Right hindlimb (tissue), 1 donor: ENCODE measurements at regions not wholly inside any gene's neighbourhood (a gene's known extent, or its start where the extent isn't known, plus 50 kb on each side); places are given as distances from the start of the nearest gene placed in this dataset.
"Not testable (repeated sequence)": the region's sequence is repeated elsewhere in the genome, so short reads cannot be mapped to it uniquely, and the experiment has no call there.

Source experiments
- DNase-seq: peaks from one replicate; pipeline ENCODE4 v3.0.0-alpha.2; 2018

- DNase-seq: no peak
These were observed 164.8 kb downstream of the ASMT start for GRCh38 chrX:1779626-1780025.

DNA sequence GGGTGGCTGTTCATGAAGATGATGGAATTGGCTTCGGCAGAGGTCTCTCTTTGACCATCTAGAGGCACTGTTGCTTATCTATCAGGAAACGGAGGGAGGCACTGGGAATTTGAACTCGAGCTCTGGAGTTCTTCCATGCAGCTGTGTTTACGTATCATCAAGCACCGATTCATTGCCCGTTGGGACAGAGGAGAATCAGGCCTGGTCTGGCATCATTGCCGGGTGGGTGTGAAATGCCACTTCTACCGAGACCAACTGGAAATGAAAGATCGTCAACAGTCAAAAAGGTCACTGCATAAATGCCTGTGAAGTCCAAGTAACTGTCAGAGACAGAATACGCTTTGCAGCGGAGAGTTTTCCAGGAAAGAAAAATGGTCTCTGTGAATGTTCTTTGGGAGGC is 166.9 kb downstream of the ASMT start:
- DNase-seq: no peak

GRCh38 chrX:1784773-1785172 is 169.9 kb downstream of the ASMT start:
- no peak for DNase-seq

DNA sequence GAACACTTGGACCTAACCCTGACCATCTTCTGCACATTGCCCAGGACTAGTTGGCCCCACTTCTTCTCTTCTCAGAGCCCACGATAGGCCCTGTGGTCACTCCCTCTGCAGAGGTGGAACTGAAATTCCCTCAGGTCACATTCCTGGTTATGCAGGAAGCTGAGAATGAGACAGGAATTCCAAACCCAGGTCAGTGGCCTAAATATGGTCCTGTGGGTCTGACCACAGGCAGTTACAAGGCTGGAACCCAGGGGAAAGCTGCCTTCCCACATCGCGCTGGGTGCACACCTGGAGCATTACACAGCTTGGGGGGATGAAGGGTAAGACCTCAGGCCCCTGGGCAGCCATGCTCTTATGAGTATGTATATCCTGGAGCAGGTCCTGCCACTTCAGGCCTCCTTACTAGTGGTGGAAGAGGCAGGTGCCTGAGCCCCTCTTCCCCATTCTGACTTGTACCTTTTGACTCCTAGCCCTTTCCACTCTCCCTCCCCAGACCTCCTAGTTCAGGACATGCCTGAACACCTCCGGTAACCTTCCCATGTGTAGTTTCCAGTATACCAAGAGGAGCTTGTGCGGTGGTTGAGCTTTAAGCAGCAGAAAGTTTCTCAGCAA is 173.5 kb downstream of the ASMT start:
- no peak for DNase-seq

DNA sequence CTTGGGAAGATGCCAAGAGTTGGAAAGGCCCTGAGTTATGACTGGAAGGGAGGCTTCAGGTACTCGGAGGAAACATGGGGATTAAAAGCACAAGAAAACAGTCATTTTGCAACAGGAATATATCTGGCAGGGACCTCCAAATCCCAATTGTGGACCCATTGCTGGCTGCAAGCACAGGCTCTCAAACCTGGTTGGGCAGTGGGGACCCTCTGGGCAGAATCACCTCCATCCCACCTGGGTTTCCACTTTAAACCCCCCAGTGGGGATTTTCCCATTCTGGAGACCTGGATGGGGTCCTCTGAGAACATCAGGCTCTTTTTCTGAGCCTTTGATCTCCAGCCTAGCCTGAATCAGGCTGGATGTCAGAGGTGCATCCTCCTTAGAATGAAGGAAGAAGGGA is 177.8 kb downstream of the ASMT start:
- DNase-seq: no peak

DNA sequence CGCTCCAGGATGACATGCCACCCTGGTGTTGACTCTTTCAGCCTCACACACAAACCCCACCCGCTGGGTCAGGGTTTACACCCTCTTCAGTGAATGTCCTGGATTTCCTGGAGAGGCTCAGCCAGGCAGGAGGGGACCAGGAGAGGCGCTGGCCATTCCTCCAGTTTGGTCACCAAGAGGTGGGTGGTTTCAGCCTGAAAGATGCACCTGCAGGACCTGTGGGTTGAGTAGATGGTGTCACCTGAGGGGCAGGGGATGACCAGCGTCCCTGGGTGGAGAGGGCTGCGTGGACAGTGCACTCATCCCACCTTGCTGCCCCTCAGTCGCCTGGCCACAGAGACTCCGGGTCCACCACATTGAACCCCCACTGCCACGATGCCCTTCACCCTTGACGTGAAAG is 179.7 kb downstream of the ASMT start:
- DNase-seq: no peak

DNA sequence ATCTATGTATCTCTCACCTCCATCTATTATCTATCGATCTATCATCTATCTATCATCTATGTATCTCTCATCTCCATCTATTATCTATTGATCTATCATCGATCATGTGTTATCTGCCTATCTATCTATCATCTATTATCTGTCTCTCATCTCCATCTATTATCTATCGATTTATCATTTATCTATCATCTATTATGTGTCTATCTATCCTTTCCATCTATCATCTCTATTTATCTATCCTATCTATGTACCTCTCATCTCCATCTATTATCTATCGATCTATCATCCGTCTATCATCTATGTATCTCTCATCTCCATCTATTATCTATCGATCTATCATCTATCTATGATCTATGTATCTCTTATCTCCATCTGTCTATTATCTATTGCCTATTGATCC is 188.1 kb downstream of the ASMT start:
- no peak for DNase-seq

DNA sequence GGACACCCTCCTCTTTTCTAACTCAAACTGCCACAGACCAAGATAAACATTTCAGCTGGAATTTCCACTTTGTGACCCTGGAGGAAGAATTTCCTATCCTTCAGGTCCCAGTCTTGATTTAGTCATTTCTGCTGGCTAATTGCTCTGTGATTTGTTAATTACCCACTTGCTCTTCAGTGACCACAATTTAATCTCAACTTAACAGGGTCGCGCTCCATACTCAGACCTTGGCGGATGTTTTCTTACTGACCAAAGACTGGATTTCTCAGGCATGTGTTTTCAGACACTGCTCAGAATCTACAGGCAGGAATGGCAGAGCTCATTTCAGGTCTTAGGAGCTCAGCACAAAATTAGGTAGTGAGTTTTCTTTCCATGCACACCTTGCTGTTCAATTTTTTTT is 188.9 kb downstream of the ASMT start:
- no peak for DNase-seq

DNA sequence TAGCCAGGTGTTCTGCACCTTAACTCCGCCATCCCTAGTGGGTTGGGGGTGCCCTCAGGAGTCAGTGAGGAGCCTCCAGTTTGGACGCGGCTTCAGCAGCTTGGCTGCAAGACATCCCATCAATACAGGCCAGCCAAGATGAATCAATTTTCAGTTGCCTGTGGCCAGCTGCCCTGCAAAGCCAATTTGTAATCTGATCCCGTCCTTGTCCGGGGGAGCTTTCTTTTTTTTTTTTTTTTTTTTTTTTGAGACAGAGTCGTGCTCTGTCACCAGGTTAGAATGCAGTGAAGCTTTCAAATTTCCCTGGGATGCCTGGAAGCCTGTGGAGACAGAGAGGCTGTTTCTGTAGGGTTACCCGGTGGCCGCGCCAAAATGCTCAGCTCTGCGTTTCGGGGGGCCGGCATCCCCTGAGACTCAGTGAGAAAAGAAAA is 192.5 kb downstream of the ASMT start:
- no peak for DNase-seq

- DNase-seq: no peak
These were observed 194.7 kb downstream of the ASMT start for GRCh38 chrX:1809581-1809980.

DNA sequence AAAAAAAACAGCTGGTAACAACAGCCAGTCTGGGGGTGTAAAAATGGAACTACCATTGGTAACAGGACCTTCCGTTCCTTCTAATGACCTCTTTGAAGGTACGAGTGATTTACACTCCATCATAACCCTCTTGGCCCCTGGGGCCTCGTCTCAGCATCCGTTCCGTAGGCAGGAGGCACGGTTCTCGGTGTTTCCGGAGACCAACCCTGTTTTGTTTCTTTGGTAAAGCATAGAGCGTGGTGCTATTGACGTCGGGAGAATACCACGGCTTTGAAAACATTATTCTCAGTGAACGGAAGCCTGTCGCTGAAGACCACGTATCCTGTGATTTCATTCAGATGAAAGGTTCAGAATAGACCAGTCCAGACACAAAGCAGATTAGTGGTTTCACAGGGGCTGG is 198.9 kb downstream of the ASMT start:
- no peak for DNase-seq

DNA sequence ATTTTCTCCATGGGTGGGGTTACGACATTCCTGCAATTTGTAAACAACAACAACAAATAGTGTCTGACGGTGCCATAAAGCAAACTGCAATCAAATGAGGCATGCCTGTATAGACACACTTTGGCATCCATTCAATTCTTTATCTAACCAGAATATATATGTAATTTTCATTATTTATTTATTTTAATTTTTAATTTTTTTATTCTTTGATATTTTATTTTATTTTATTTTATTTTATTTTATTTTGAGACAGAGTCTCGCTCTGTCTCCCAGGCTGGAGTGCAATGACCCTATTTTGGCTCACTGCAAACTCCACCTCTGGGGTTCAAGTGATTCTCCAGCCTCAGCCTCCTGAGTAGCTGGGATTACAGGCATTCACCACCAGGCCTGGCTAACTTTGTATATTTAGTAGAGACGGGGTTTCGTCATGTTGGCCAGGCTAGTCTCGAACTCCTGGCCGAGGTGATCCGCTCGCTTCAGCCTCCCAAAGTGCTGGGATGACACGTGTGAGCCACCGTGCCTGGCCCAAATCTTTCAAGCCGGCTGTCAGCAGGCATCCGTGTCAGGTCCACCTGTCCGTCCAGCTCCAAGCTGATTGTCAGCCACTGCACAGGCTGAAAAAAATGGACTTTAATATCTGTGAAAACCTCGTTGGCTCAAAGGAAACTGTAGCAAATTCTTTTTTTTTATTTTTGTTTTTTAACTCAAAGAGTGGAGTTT is 200.8 kb downstream of the ASMT start:
- no peak for DNase-seq

DNA sequence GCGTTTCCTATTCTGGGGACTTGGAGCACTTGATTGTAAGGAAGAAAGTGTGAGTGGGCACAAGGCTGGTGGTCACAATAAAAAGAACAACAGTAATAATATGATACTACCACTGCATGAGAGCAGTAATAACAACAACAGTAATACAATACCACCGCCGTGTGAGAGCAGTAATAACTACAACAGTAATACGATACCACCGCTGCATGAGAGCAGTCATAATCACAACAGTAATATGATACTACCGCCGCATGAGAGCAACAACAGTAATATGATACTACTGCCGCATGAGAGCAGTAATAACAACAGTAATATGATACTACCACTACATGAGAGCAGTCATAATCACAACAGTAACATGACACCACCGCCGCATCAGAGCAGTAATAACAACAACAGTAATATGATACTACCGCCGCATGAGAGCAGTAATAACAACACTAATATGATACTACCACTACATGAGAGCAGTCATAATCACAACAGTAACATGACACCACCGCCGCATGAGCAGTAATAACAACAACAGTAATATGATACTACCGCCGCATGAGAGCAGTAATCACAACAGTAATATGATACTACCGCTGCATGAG is 201.6 kb downstream of the ASMT start:
- not testable (repeated sequence) for DNase-seq

DNA sequence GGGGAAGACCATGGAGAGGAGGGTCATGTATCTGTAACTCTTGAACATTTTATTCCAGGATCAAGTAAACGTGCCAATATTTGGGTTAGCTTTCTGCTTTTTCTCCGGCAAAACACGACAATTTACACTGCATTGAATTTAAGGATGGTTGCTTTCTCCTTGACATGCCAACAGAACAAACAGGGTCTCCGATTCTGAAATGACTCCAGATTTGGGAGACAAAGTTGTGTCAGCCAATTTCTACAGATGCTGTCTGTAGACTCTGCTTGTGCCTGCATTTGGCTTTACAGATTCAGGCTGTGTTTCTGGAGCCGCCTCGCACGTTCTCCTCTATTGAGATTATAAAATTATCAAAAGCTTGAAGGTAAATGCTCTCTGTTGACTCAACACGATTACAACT is 207.0 kb downstream of the ASMT start:
- no peak for DNase-seq

GRCh38 chrX:1824855-1825254 is 210.0 kb downstream of the ASMT start:
- no peak for DNase-seq

- no peak for DNase-seq
These were observed 218.9 kb downstream of the ASMT start for GRCh38 chrX:1833656-1834360.

- no peak for DNase-seq
These were observed 220.2 kb downstream of the ASMT start for GRCh38 chrX:1835056-1835455.

DNA sequence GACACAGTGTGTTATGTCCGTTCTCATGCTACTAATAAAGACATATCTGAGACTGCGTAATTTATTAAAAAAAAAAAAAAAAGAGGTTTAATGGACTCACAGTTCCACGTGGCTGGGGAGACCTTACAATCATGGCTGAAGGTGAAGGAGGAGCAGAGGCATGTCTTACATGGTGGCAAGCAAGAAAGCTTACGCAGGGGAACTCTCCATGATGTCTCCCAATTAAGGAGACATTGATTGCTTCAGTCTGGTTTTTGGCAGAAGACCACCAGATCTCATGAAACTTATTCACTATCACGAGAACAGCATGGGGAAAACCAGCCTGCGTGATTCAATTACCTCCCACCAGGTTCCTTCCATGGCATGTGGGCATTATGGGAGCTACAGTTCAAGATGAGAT is 221.8 kb downstream of the ASMT start:
- DNase-seq: no peak

- no peak for DNase-seq
These were observed 226.9 kb downstream of the ASMT start for GRCh38 chrX:1841746-1842145.

- DNase-seq: not testable (repeated sequence)
These were observed 232.1 kb downstream of the ASMT start for GRCh38 chrX:1847000-1847399.

GRCh38 chrX:1847790-1848189 is 232.9 kb downstream of the ASMT start:
- not testable (repeated sequence) for DNase-seq

DNA sequence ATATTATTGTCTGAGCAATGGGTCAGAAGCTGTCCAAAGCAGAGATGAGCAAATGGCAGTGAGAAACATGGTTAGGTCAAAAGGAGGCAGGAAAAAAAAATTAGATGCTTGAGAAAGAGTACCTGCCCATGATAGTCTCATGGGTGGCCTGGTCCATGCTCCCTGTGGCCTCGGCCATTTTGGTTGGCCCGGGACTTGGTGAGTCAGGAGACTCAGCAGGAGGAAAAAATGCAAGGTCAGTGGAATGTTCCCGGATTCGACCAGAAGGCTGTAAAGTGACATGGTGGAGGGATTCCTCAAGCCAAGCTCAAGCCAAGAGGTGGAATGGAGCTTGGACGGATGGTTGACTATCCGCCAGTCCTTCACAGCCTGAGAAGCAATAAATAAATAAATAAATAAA is 236.7 kb downstream of the ASMT start:
- DNase-seq: no peak

DNA sequence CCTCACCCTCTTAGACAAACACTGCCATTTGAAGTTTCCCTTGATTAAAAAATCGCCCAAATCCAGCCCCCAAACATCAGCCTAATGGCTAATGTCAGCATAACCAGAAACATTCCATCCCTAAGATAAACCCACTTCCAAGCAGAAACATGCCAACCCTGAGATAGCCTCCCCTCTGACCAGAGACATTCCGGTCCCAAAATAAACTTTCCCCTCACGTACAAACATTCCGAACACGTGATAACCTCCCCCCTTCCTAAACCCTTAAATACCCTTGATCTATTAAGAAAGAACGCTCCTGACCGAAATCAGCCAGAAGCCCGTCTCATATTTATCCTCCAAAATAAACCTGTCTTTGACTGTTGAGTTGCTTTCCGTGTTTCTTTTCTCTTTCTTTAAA is 237.2 kb downstream of the ASMT start:
- no peak for DNase-seq

- no peak for DNase-seq
These were observed 238.6 kb downstream of the ASMT start for GRCh38 chrX:1853447-1853846.
